CD8-positive, alpha-beta memory T cell (primary cell): ENCODE measurements at regions not wholly inside any gene's neighbourhood (a gene's known extent, or its start where the extent isn't known, plus 50 kb on each side); places are given as distances from the start of the nearest gene placed in this dataset.
"Not testable (repeated sequence)": the region's sequence is repeated elsewhere in the genome, so short reads cannot be mapped to it uniquely, and the experiment has no call there.

Experiments used
- CTCF ChIA-PET: fragments of 350-600 bp; sonication (Branson Sonifier 250); formaldehyde crosslinking; loops from one replicate; lab custom pipeline; 2021; ENCODE audit warnings: antibody characterized with exemption; lab: Charles Lee
- POLR2A ChIA-PET: fragments of 350-600 bp; sonication (Branson Sonifier 250); formaldehyde crosslinking; loops from one replicate; lab custom pipeline; 2021; ENCODE audit warnings: antibody characterized with exemption; lab: Charles Lee
- DNase-seq, 5 donors: peaks; one replicate each; pipeline versions ENCODE4 v3.0.0 to v3.0.0-alpha.2; 2020 to 2022; ENCODE audit warnings: mixed read lengths in 1 of 5
- H3K27ac ChIP-seq: one replicate; pipeline ENCODE4 v1.7.0; 2013; ENCODE audit warnings: low read depth, mild to moderate bottlenecking, low read length, moderate library complexity
- H3K27me3 ChIP-seq: 2 replicates; pipeline ENCODE4 v1.7.0; 2013; ENCODE audit warnings: low read length, mild to moderate bottlenecking; ENCODE audit not compliant: insufficient read depth, poor library complexity, severe bottlenecking
- H3K36me3 ChIP-seq: 2 replicates; pipeline ENCODE4 v1.7.0; 2013; ENCODE audit warnings: mild to moderate bottlenecking, low read length, moderate library complexity; ENCODE audit not compliant: insufficient read depth
- H3K4me1 ChIP-seq: 2 replicates; pipeline ENCODE4 v1.7.0; 2013; ENCODE audit warnings: mild to moderate bottlenecking, low read length, moderate library complexity; ENCODE audit not compliant: insufficient read depth
- H3K4me3 ChIP-seq: 2 replicates; pipeline ENCODE4 v1.7.0; 2013; ENCODE audit warnings: mild to moderate bottlenecking, low read length
- H3K9me3 ChIP-seq: 2 replicates; pipeline ENCODE4 v1.7.0; 2013; ENCODE audit warnings: mild to moderate bottlenecking, low read length
- H3K27ac Mint-ChIP-seq, 8 donors: one replicate each; pipeline ENCODE4 v1.8.0; 2020 to 2021; ENCODE audit warnings: mixed read lengths in 8 of 8, mild to moderate bottlenecking in 6 of 8, inconsistent platforms in 3 of 8, moderate library complexity in 3 of 8
- H3K27me3 Mint-ChIP-seq, 2 donors: one replicate each; pipeline ENCODE4 v1.8.0; 2020 to 2021; ENCODE audit warnings: mixed read lengths in 2 of 2, mild to moderate bottlenecking in 1 of 2, moderate library complexity in 1 of 2
- H3K36me3 Mint-ChIP-seq, 3 donors: one replicate each; pipeline ENCODE4 v1.8.0; 2020 to 2021; ENCODE audit warnings: mixed read lengths in 3 of 3, inconsistent platforms in 1 of 3, mild to moderate bottlenecking in 1 of 3
- H3K4me1 Mint-ChIP-seq, 3 donors: one replicate each; pipeline ENCODE4 v1.8.0; 2020 to 2021; ENCODE audit warnings: mixed read lengths in 3 of 3, inconsistent platforms in 1 of 3, mild to moderate bottlenecking in 1 of 3
- H3K4me3 Mint-ChIP-seq, 7 donors: one replicate each; pipeline ENCODE4 v1.8.0; 2020 to 2021; ENCODE audit warnings: mixed read lengths in 7 of 7, mild to moderate bottlenecking in 6 of 7, moderate library complexity in 4 of 7, inconsistent platforms in 2 of 7
- H3K9me3 Mint-ChIP-seq, 5 donors: one replicate each; pipeline ENCODE4 v1.8.0; 2020 to 2022; ENCODE audit warnings: mixed read lengths in 5 of 5, mild to moderate bottlenecking in 3 of 5, moderate library complexity in 2 of 5, inconsistent platforms in 1 of 5

- Histone ChIP-seq H3K36me3 (no peaks in the 10 kb centered on the region), H3K4me3 (no peak overlapping the region), H3K27me3 (peaks cover 5% of the 10 kb centered on the region), H3K9me3 (no peaks in the 10 kb centered on the region), H3K27ac (no peak overlapping the region), H3K4me1 (no peaks in the 10 kb centered on the region)
- DNase-seq: no peak
- POLR2A ChIA-PET: no interaction called here
- Mint-ChIP-seq H3K4me3 (no peak overlapping the region), H3K36me3 (peaks cover 0 to 3% (median 0%) of the 10 kb centered on the region in 3 donors), H3K4me1 (no peaks in the 10 kb centered on the region), H3K27me3 (peaks cover 2 to 15% of the 10 kb centered on the region in 2 donors), H3K9me3 (peaks cover 0 to 3% (median 0%) of the 10 kb centered on the region in 5 donors), H3K27ac (no peak overlapping the region)
- CTCF ChIA-PET: no interaction called here
Observed at GRCh38 chr21:34279883-34280282, 83.9 kb upstream of the KCNE2 start.

GRCh38 chr21:34280389-34280795 lies 83.4 kb upstream of the KCNE2 start:
- no peak for DNase-seq
- ChIA-PET POLR2A (no interaction called here), CTCF (no interaction called here)
- Mint-ChIP-seq H3K4me1 (no peaks in the 10 kb centered on the region), H3K36me3 (peaks cover 0 to 3% (median 0%) of the 10 kb centered on the region in 3 donors), H3K27me3 (peaks cover 2 to 15% of the 10 kb centered on the region in 2 donors), H3K4me3 (no peak overlapping the region), H3K9me3 (peaks cover 0 to 3% (median 0%) of the 10 kb centered on the region in 5 donors), H3K27ac (no peak overlapping the region)
- Histone ChIP-seq H3K27ac (no peak overlapping the region), H3K4me1 (no peaks in the 10 kb centered on the region), H3K4me3 (no peak overlapping the region), H3K27me3 (peaks cover 5% of the 10 kb centered on the region), H3K36me3 (no peaks in the 10 kb centered on the region), H3K9me3 (no peaks in the 10 kb centered on the region)

GRCh38 chr21:34280959-34281358 lies 82.8 kb upstream of the KCNE2 start:
- Histone ChIP-seq H3K27ac (no peak overlapping the region), H3K9me3 (no peaks in the 10 kb centered on the region), H3K4me3 (no peak overlapping the region), H3K4me1 (no peaks in the 10 kb centered on the region), H3K27me3 (peaks cover 1% of the 10 kb centered on the region), H3K36me3 (no peaks in the 10 kb centered on the region)
- H3K9me3 Mint-ChIP-seq: peaks cover 0 to 3% (median 0%) of the 10 kb centered on the region in 5 donors
- H3K4me3 Mint-ChIP-seq: no peak overlapping the region
- H3K4me1 Mint-ChIP-seq: no peaks in the 10 kb centered on the region
- POLR2A ChIA-PET: no interaction called here
- peak overlapping the region in 1 of 8 donors; percentile 51 for H3K27ac Mint-ChIP-seq
- peaks cover 2 to 15% of the 10 kb centered on the region in 2 donors for H3K27me3 Mint-ChIP-seq
- DNase-seq: no peak
- peaks cover 0 to 5% (median 0%) of the 10 kb centered on the region in 3 donors for H3K36me3 Mint-ChIP-seq
- CTCF ChIA-PET: no interaction called here

GRCh38 chr21:34282223-34282622 lies 81.6 kb upstream of the KCNE2 start:
- Histone ChIP-seq H3K27ac (no peak overlapping the region), H3K36me3 (no peaks in the 10 kb centered on the region), H3K9me3 (no peaks in the 10 kb centered on the region), H3K27me3 (no peaks in the 10 kb centered on the region), H3K4me3 (no peak overlapping the region), H3K4me1 (no peaks in the 10 kb centered on the region)
- Mint-ChIP-seq H3K4me1 (no peaks in the 10 kb centered on the region), H3K4me3 (no peak overlapping the region), H3K27ac (no peak overlapping the region), H3K9me3 (peaks cover 2 to 6% (median 6%) of the 10 kb centered on the region in 5 donors), H3K36me3 (peaks cover 0 to 10% (median 0%) of the 10 kb centered on the region in 3 donors), H3K27me3 (peaks cover 0 to 8% of the 10 kb centered on the region in 2 donors)
- POLR2A ChIA-PET: no interaction called here
- no peak for DNase-seq
- CTCF ChIA-PET: no interaction called here

- peaks cover 6% of the 10 kb centered on the region for H3K9me3 ChIP-seq
- Mint-ChIP-seq H3K4me3 (no peak overlapping the region), H3K27me3 (no peaks in the 10 kb centered on the region), H3K36me3 (peaks cover 0 to 22% (median 2%) of the 10 kb centered on the region in 3 donors), H3K9me3 (peaks cover 13 to 26% (median 21%) of the 10 kb centered on the region in 5 donors), H3K4me1 (no peaks in the 10 kb centered on the region), H3K27ac (no peak overlapping the region)
- no peak overlapping the region for H3K27ac ChIP-seq
- no peaks in the 10 kb centered on the region for H3K27me3 ChIP-seq
- CTCF ChIA-PET: no interaction called here
- POLR2A ChIA-PET: no interaction called here
- no peaks in the 10 kb centered on the region for H3K36me3 ChIP-seq
- DNase-seq: no peak
- no peaks in the 10 kb centered on the region for H3K4me1 ChIP-seq
- no peak overlapping the region for H3K4me3 ChIP-seq
Observed at GRCh38 chr21:34284666-34285065, 79.1 kb upstream of the KCNE2 start.

- POLR2A ChIA-PET, H3K4me3 ChIP-seq, H3K27me3 ChIP-seq, H3K27me3 Mint-ChIP-seq, H3K36me3 ChIP-seq, CTCF ChIA-PET, DNase-seq, H3K4me1 ChIP-seq, H3K27ac ChIP-seq, H3K4me3 Mint-ChIP-seq, H3K4me1 Mint-ChIP-seq, H3K9me3 ChIP-seq, H3K27ac Mint-ChIP-seq: not testable (repeated sequence)
- Mint-ChIP-seq H3K36me3 (peaks cover 0 to 22% (median 2%) of the 10 kb centered on the region in 3 donors), H3K9me3 (peaks cover 13 to 26% (median 21%) of the 10 kb centered on the region in 5 donors)
Observed at GRCh38 chr21:34288042-34288441, 75.8 kb upstream of the KCNE2 start.

- ChIA-PET POLR2A (no interaction called here), CTCF (interaction anchor here (1.7 kb wide), 1 partner anchor 323 kb away, joined by 3 read pairs; no protein-coding TSS in a partner anchor)
- Mint-ChIP-seq H3K36me3 (peaks cover 0 to 22% (median 2%) of the 10 kb centered on the region in 3 donors), H3K4me1 (no peaks in the 10 kb centered on the region), H3K9me3 (peaks cover 13 to 26% (median 21%) of the 10 kb centered on the region in 5 donors), H3K27ac (no peak overlapping the region), H3K27me3 (no peaks in the 10 kb centered on the region), H3K4me3 (no peak overlapping the region)
- Histone ChIP-seq H3K9me3 (peaks cover 6% of the 10 kb centered on the region), H3K36me3 (no peaks in the 10 kb centered on the region), H3K4me1 (no peaks in the 10 kb centered on the region), H3K4me3 (no peak overlapping the region), H3K27me3 (no peaks in the 10 kb centered on the region), H3K27ac (no peak overlapping the region)
- DNase-seq: no peak
Observed at GRCh38 chr21:34289856-34290255, 74.0 kb upstream of the KCNE2 start.

- H3K27me3 Mint-ChIP-seq: peaks cover 0 to 12% of the 10 kb centered on the region in 2 donors
- no peak overlapping the region for H3K27ac Mint-ChIP-seq
- H3K4me3 ChIP-seq: no peak overlapping the region
- no peak overlapping the region for H3K4me3 Mint-ChIP-seq
- H3K4me1 ChIP-seq: no peaks in the 10 kb centered on the region
- CTCF ChIA-PET: no interaction called here
- no peaks in the 10 kb centered on the region for H3K9me3 ChIP-seq
- H3K4me1 Mint-ChIP-seq: no peaks in the 10 kb centered on the region
- POLR2A ChIA-PET: no interaction called here
- no peak for DNase-seq
- H3K9me3 Mint-ChIP-seq: peaks cover 0 to 7% (median 0%) of the 10 kb centered on the region in 5 donors
- peaks cover 0 to 6% (median 0%) of the 10 kb centered on the region in 3 donors for H3K36me3 Mint-ChIP-seq
- H3K36me3 ChIP-seq: no peaks in the 10 kb centered on the region
- no peak overlapping the region for H3K27ac ChIP-seq
- H3K27me3 ChIP-seq: no peaks in the 10 kb centered on the region
Observed at GRCh38 chr21:34296878-34297277, 66.9 kb upstream of the KCNE2 start.
